A673 (cell line): ENCODE measurements at regions not wholly inside any gene's neighbourhood (a gene's known extent, or its start where the extent isn't known, plus 50 kb on each side); places are given as distances from the start of the nearest gene placed in this dataset.
"Not testable (repeated sequence)": the region's sequence is repeated elsewhere in the genome, so short reads cannot be mapped to it uniquely, and the experiment has no call there.

Source experiments
- CTCF ChIP-seq: fragments of 300-800, 200-600 bp; sonication (generic); conservative IDR thresholded peaks from 2 replicates; pipeline ENCODE4 v1.5.1; 2017; ENCODE audit warnings: low read depth, mild to moderate bottlenecking, antibody characterized with exemption, low read length, moderate library complexity, mixed read lengths
- EZH2 ChIP-seq: fragments of 200-600 bp; sonication (generic); IDR thresholded peaks from 2 replicates; pipeline ENCODE4 v1.6.1; 2017; ENCODE audit warnings: borderline replicate concordance, low read depth, mild to moderate bottlenecking, mixed read lengths, antibody characterized with exemption, low read length; ENCODE audit not compliant: poor library complexity, severe bottlenecking

GRCh38 chr10:27347827-27348207 is 107.2 kb upstream of the ACBD5 start:
- not testable (repeated sequence) for TF ChIP-seq EZH2, CTCF
